ENCODE measurements at regions not wholly inside any gene's neighbourhood (a gene's known extent, or its start where the extent isn't known, plus 50 kb on each side); places are given as distances from the start of the nearest gene placed in this dataset.

- TF ChIP-seq CTCF (IDR thresholded peaks at IDR 0.05) (no peak), POLR2A (IDR thresholded peaks at IDR 0.05) (no peak)
These were observed 128.6 kb downstream of the TENT5C start for GRCh38 chr1:117734403-117734802.
